ENCODE measurements at regions not wholly inside any gene's neighbourhood (a gene's known extent, or its start where the extent isn't known, plus 50 kb on each side); places are given as distances from the start of the nearest gene placed in this dataset.

- peak overlapping the region; percentile 1; the same call in 1 of the 2 replicates for H3K27ac ChIP-seq
- TF ChIP-seq CTCF (conservative IDR thresholded peaks at IDR 0.05; ENCODE audit: low read depth), result no peak
- CTCF ChIA-PET, result interaction anchor here (1.0 kb wide), 1 partner anchor 80 kb away, joined by 3 read pairs; no protein-coding TSS in a partner anchor
- POLR2A ChIA-PET (ENCODE audit: low non-redundant PET), result no interaction called here
- no peak for DNase-seq (ENCODE audit: low spot score)
Observed at GRCh38 chr20:53834749-53835148, 235.6 kb downstream of the BCAS1 start.

- POLR2A ChIA-PET (ENCODE audit: low non-redundant PET), result no interaction called here
- no peak for DNase-seq (ENCODE audit: low spot score)
- H3K27ac ChIP-seq, result peak overlapping the region; percentile 48
- CTCF ChIA-PET, result interaction anchor here (0.6 to 1.0 kb wide), 2 partner anchors 38 to 81 kb away, joined by 3 read pairs; no protein-coding TSS in a partner anchor
- TF ChIP-seq CTCF (conservative IDR thresholded peaks at IDR 0.05; ENCODE audit: low read depth), result no peak
Observed at GRCh38 chr20:53834062-53834442, 236.3 kb downstream of the BCAS1 start.

- TF ChIP-seq CTCF (conservative IDR thresholded peaks at IDR 0.05; ENCODE audit: low read depth), result no peak
- peak overlapping the region; percentile 48 for H3K27ac ChIP-seq
- POLR2A ChIA-PET (ENCODE audit: low non-redundant PET), result no interaction called here
- DNase-seq (ENCODE audit: low spot score), result no peak
- CTCF ChIA-PET, result interaction anchor here (0.6 to 0.7 kb wide), 2 partner anchors 82 to 95 kb away, joined by 3 read pairs; no protein-coding TSS in a partner anchor
Observed at GRCh38 chr20:53833333-53834061, 236.9 kb downstream of the BCAS1 start.

- no peak for DNase-seq (ENCODE audit: low spot score)
- TF ChIP-seq CTCF (conservative IDR thresholded peaks at IDR 0.05; ENCODE audit: low read depth), result no peak
- ChIA-PET POLR2A (ENCODE audit: low non-redundant PET) (no interaction called here), CTCF (interaction anchor here (0.7 kb wide), 1 partner anchor 83 kb away, joined by 3 read pairs; no protein-coding TSS in a partner anchor)
- H3K27ac ChIP-seq, result no peak overlapping the region
Observed at GRCh38 chr20:53832499-53832898, 237.9 kb downstream of the BCAS1 start.

GRCh38 chr20:53831812-53832211 lies 238.2 kb upstream of the ZNF217 start:
- no peak for DNase-seq (ENCODE audit: low spot score)
- H3K27ac ChIP-seq, result no peak overlapping the region; the same call in 1 of the 2 replicates
- POLR2A ChIA-PET (ENCODE audit: low non-redundant PET), result no interaction called here
- TF ChIP-seq CTCF (conservative IDR thresholded peaks at IDR 0.05; ENCODE audit: low read depth), result no peak
- CTCF ChIA-PET, result no interaction called here

- POLR2A ChIA-PET (ENCODE audit: low non-redundant PET), result interaction anchor here (0.7 kb wide), 1 partner anchor 21 kb away, joined by 4 read pairs; no protein-coding TSS in a partner anchor
- CTCF ChIA-PET, result no interaction called here
- H3K27ac ChIP-seq, result peak overlapping the region; percentile 71
- no peak for DNase-seq (ENCODE audit: low spot score)
- no peak for TF ChIP-seq CTCF (conservative IDR thresholded peaks at IDR 0.05; ENCODE audit: low read depth)
Observed at GRCh38 chr20:53831228-53831627, 237.6 kb upstream of the ZNF217 start.

All from RWPE1 (cell line).